ENCODE measurements at regions not wholly inside any gene's neighbourhood (a gene's known extent, or its start where the extent isn't known, plus 50 kb on each side); places are given as distances from the start of the nearest gene placed in this dataset.

- no peaks in the 10 kb centered on the region for H3K9me3 ChIP-seq
- H3K27me3 ChIP-seq, result no peaks in the 10 kb centered on the region
- no peak for TF ChIP-seq CTCF (IDR thresholded peaks at IDR 0.05)
- TF ChIP-seq POLR2A (IDR thresholded peaks at IDR 0.05), result no peak
- intact Hi-C loops (cut with DNase I), result no loop called here
- H3K4me3 ChIP-seq (replicated peaks in 1 of 3), result no peak overlapping the region
- peaks cover 0 to 7% of the 10 kb centered on the region in 2 donors for H3K4me1 ChIP-seq
- no peak overlapping the region for H3K27ac ChIP-seq
- DNase-seq, result no peak
- no peaks in the 10 kb centered on the region for H3K36me3 ChIP-seq
- 83 to 86% methylated on average over 6 of the region's 6 CpGs for WGBS, 2 donors
Measured at GRCh38 chr5:124459984-124460383, 286.5 kb downstream of the ZNF608 start.

- Histone ChIP-seq H3K4me3 (replicated peaks in 1 of 3) (no peak overlapping the region), H3K27ac (no peak overlapping the region), H3K27me3 (no peaks in the 10 kb centered on the region), H3K4me1 (peaks cover 0 to 7% of the 10 kb centered on the region in 2 donors), H3K9me3 (no peaks in the 10 kb centered on the region), H3K36me3 (no peaks in the 10 kb centered on the region)
- intact Hi-C loops (cut with DNase I), result no loop called here
- TF ChIP-seq POLR2A (IDR thresholded peaks at IDR 0.05) (no peak), CTCF (IDR thresholded peaks at IDR 0.05) (no peak)
- no peak for DNase-seq
- WGBS, 2 donors, result 87 to 88% methylated on average over 1 of the region's 1 CpG
Measured at GRCh38 chr5:124457901-124458300, 288.5 kb downstream of the ZNF608 start.

GRCh38 chr5:124457101-124457500, 289.3 kb downstream of the ZNF608 start:
- no peak for DNase-seq
- intact Hi-C loops (cut with DNase I), result no loop called here
- Histone ChIP-seq H3K4me1 (peaks cover 0 to 5% of the 10 kb centered on the region in 2 donors), H3K9me3 (no peaks in the 10 kb centered on the region), H3K4me3 (replicated peaks in 1 of 3) (no peak overlapping the region), H3K27me3 (no peaks in the 10 kb centered on the region), H3K27ac (no peak overlapping the region), H3K36me3 (no peaks in the 10 kb centered on the region)
- TF ChIP-seq CTCF (IDR thresholded peaks at IDR 0.05), result no peak
- 79 to 82% methylated on average over 5 of the region's 5 CpGs for WGBS, 2 donors

GRCh38 chr5:124456249-124456648, 290.2 kb downstream of the ZNF608 start:
- TF ChIP-seq POLR2A (IDR thresholded peaks at IDR 0.05) (no peak), CTCF (IDR thresholded peaks at IDR 0.05) (no peak)
- H3K9me3 ChIP-seq, result no peaks in the 10 kb centered on the region
- no peaks in the 10 kb centered on the region for H3K4me1 ChIP-seq
- H3K27me3 ChIP-seq, result no peaks in the 10 kb centered on the region
- no peak for DNase-seq
- intact Hi-C loops (cut with DNase I), result no loop called here
- H3K36me3 ChIP-seq, result no peaks in the 10 kb centered on the region
- H3K4me3 ChIP-seq (replicated peaks in 1 of 3), result no peak overlapping the region
- 90 to 95% methylated on average over 3 of the region's 3 CpGs for WGBS, 2 donors
- no peak overlapping the region for H3K27ac ChIP-seq

DNA sequence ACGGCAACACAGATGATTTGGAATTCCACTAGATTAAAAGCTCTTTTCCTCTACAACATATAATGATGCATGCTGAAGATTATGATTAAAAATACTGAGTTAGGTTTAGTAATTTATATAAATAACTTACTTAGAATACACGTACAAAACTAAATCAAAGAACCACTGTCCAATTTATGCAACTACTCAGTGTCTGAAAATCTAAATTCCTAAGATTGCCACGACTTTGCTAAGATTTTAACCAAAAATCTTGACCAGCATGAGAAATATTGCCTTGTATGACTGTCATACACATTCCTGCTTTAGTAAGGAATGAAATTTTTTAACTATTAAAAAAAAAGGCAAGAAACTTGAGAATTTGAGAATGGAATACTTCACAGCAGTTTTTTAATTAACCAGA, 292.4 kb downstream of the ZNF608 start:
- no peaks in the 10 kb centered on the region for H3K36me3 ChIP-seq
- no peaks in the 10 kb centered on the region for H3K9me3 ChIP-seq
- WGBS, 2 donors, result 90 to 93% methylated on average over 3 of the region's 3 CpGs
- intact Hi-C loops (cut with DNase I), result no loop called here
- no peak for DNase-seq
- TF ChIP-seq POLR2A (IDR thresholded peaks at IDR 0.05), result no peak
- no peaks in the 10 kb centered on the region for H3K4me1 ChIP-seq
- no peaks in the 10 kb centered on the region for H3K27me3 ChIP-seq
- no peak overlapping the region for H3K4me3 ChIP-seq (replicated peaks in 1 of 3)
- no peak overlapping the region for H3K27ac ChIP-seq

All from thyroid gland (tissue), 4 donors.